ENCODE measurements at regions not wholly inside any gene's neighbourhood (a gene's known extent, or its start where the extent isn't known, plus 50 kb on each side); places are given as distances from the start of the nearest gene placed in this dataset.
"Not testable (repeated sequence)": the region's sequence is repeated elsewhere in the genome, so short reads cannot be mapped to it uniquely, and the experiment has no call there.

GRCh38 chr2:88920399-88920798 is 228.9 kb downstream of the RPIA start:
- DNase-seq (ENCODE audit: low read depth, low spot score): not testable (repeated sequence)

GRCh38 chr2:88924533-88924932 is 233.1 kb downstream of the RPIA start:
- DNase-seq (ENCODE audit: low read depth, low spot score): no peak

DNA sequence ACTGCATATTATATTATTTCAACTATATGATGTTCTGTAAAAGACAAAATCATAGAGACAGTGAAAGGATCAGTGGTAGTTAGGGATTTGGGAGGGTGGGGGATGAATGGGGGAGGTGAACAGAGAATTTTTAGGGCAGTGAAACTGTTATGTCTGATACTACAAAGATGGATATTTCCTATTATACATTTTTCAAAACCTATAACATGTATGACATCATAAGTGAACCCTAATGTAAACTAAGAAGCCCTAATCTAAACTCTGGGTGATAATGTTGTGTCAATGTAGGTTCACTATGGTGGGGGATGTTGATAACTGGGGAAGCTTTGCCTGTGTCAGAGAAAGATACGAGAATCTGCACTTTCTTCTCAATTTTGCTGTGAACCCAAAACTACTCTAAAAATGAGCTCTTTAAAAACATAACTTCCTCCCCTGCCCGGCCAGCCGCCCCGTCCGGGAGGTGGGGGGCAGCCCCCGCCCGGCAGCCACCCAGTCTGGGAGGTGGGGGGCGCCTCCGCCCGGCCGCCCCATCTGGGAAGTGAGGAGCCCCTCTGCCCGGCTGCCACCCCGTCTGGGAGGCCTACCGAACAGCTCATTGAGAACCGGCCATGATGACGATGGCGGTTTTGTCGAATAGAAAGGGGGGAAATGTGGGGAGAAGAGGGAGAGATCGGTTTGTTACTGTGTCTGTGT is 234.4 kb downstream of the RPIA start:
- DNase-seq (ENCODE audit: low read depth, low spot score): no peak

DNA sequence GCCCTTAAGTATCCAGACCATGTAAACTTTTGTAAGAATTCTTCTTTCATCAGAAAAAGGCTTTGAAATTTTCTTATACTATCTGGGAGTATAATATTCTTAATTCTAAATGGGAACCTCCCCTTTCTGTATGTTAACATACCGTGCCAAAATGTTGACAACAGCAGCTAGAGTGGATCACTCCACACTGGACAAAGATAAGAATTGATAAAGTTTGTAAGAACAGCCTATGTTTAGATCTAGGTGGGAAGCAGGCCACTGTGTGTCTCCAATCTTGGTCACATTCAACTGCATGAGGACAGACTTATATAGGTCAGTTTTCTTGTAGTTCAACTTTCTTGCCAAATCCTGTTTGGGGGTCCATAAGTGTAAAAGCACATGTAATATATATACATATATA is 235.7 kb downstream of the RPIA start:
- DNase-seq (ENCODE audit: low read depth, low spot score): no peak

- no peak for DNase-seq (ENCODE audit: low read depth, low spot score)
These were observed 239.2 kb downstream of the RPIA start for GRCh38 chr2:88930659-88931058.

DNA sequence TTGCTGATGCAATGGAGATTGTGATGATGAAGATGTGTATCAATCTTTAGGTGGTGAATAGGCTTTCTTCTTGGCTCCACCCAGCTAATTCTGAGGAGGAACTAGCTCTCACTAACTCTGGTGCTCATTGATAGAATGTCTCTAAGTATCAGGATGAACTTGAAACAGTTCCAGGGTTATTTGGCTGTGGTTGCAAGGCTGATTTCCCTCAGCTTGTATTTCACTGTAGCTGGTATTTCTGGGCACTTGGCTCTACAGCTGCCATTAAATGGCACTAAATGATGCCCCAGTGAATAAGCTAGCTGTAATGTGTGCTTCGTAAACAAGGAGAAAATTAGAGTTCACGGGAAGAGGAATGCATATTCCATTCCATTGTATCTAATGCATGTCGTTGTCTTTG is 241.2 kb downstream of the RPIA start:
- no peak for DNase-seq (ENCODE audit: low read depth, low spot score)

GRCh38 chr2:88933091-88933490 is 241.6 kb downstream of the RPIA start:
- DNase-seq (ENCODE audit: low read depth, low spot score): no peak

DNA sequence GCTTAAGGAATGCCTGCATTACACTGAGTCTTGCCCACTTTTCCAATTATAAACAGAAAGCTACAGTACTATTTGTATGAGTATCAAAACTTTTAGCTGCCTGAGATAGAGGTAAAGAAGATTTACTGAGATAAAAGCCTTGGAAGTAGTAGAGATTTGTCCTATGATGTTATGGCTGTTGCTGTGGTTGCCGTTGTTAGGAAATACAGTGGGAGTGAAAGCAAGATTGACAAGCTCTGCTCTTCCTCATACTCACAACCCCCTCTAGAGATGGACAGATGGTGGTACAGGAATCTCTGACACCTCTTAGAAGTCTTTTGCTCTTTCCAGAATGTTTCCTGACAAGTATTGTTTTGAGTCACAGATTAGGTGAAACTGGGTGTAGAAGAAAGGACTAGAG is 242.5 kb downstream of the RPIA start:
- no peak for DNase-seq (ENCODE audit: low read depth, low spot score)

- DNase-seq (ENCODE audit: low read depth, low spot score): not testable (repeated sequence)
These were observed 249.7 kb downstream of the RPIA start for GRCh38 chr2:88941178-88941577.

GRCh38 chr2:88942798-88943197 is 251.3 kb downstream of the RPIA start:
- DNase-seq (ENCODE audit: low read depth, low spot score): no peak

GRCh38 chr2:88949336-88949735 is 257.9 kb downstream of the RPIA start:
- DNase-seq (ENCODE audit: low read depth, low spot score): no peak

DNA sequence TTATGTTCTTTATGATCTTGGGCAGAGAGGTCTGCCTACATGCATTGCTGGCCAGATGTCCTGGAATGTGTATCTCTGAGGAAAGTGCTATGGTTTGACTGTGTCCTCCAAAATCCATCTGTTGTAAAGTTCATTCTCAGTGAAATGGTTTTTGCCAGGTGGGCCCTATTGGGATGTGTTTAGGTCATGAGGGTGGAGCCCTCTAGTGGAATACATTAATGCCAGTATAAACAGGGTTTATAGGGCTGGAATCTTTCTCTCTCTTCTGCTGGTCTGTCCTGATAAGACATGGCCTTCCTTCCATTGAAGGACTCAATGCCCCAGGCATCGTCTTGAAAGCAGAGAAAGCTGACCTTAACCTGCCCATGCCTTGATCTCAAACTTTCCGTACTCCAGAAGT is 258.5 kb downstream of the RPIA start:
- no peak for DNase-seq (ENCODE audit: low read depth, low spot score)

GRCh38 chr2:88955607-88956006 is 264.1 kb downstream of the RPIA start:
- no peak for DNase-seq (ENCODE audit: low read depth, low spot score)

GRCh38 chr2:88959480-88960204 is 268.2 kb downstream of the RPIA start:
- no peak for DNase-seq (ENCODE audit: low read depth, low spot score)

DNA sequence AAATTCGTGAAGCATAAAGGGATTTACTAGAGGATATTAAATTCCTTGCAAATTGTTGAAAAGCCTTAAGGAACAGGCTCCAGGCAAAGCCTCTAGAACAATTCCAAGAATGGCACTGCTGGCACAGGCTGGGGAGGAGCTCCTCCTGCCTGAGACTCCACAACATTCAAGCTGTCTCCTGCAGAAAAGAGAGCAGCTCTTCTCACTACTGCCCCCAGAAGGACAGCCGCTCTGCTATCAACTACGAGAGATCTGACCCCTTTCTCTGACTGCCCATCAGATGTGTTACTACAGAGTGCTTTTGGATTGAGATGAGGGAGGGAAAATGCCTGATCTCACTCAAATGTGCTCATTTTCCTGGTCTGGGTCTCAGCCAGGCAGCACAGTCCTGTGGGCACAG is 269.9 kb downstream of the RPIA start:
- not testable (repeated sequence) for DNase-seq (ENCODE audit: low read depth, low spot score)

GRCh38 chr2:88967844-88968243 is 276.4 kb downstream of the RPIA start:
- DNase-seq (ENCODE audit: low read depth, low spot score): no peak

GRCh38 chr2:88978011-88978410 is 286.5 kb downstream of the RPIA start:
- DNase-seq (ENCODE audit: low read depth, low spot score): not testable (repeated sequence)

GRCh38 chr2:88978446-88978845 is 287.0 kb downstream of the RPIA start:
- not testable (repeated sequence) for DNase-seq (ENCODE audit: low read depth, low spot score)

DNA sequence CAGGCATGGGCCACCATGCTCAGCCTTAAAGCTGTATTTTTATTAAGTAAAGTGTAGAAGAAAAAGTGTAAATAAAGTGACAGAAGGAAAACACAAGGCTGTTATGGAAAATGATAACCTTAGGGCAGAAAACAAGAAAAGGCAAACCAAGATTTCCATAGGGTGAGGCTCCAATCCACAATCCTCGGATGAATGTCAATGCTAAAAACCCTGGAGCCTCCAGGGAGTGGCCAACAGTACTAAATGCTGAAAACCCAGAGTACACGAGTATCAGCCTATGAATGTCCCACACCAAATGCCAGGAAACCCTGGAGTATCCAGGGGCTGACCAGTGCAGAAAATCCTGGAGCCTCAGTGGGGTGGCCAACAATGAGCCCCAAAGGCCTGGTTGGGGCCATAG is 292.6 kb downstream of the RPIA start:
- not testable (repeated sequence) for DNase-seq (ENCODE audit: low read depth, low spot score)

- not testable (repeated sequence) for DNase-seq (ENCODE audit: low read depth, low spot score)
These were observed 295.4 kb downstream of the RPIA start for GRCh38 chr2:88986721-88987330.

- not testable (repeated sequence) for DNase-seq (ENCODE audit: low read depth, low spot score)
These were observed 297.1 kb downstream of the RPIA start for GRCh38 chr2:88988617-88989016.

DNA sequence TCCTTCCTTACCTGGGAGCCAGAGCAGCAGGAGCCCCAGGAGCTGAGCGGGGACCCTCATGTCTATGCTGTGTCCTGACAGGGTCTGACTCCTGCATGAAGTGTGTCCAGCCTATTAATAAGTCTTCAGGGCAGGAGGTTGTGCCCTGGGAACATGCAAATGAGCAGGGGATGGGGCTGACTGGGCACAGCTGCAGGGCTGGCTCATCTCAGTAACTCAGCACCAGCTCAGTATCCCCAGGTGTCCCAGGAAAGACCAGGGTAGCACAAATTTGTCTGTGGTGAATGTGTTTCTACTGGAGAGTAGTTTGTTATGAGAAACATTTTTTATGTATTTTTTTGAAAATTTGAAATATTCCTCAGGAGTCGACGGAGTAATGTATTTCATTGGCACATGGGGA is 301.3 kb downstream of the RPIA start:
- DNase-seq (ENCODE audit: low read depth, low spot score): not testable (repeated sequence)

DNA sequence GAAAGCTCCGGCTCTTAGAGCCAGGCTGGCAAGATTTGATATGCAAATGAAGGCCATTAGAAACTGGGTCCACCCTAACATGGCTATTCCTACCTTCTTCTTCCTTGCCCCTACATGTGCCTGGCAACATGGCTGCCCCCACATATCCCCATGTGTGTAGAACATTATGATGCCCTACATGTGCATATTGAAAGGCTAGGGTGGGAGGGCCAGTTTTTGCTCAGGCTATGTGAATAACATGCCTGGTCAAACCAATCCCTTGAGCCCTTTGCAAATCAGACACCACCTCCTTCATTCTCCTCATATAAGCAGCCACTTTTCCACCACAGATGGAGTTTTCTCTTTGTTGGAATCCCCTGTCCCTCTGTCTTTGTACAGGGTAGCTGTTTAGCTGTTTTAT is 303.4 kb downstream of the RPIA start:
- DNase-seq (ENCODE audit: low read depth, low spot score): not testable (repeated sequence)

Measured in activated naive CD8-positive, alpha-beta T cell treated with anti-CD3 and anti-CD28 coated beads, Interleukin-2, amount 50 U/mL, for 16 hours (primary cell).